ENCODE measurements at regions not wholly inside any gene's neighbourhood (a gene's known extent, or its start where the extent isn't known, plus 50 kb on each side); places are given as distances from the start of the nearest gene placed in this dataset.

DNA sequence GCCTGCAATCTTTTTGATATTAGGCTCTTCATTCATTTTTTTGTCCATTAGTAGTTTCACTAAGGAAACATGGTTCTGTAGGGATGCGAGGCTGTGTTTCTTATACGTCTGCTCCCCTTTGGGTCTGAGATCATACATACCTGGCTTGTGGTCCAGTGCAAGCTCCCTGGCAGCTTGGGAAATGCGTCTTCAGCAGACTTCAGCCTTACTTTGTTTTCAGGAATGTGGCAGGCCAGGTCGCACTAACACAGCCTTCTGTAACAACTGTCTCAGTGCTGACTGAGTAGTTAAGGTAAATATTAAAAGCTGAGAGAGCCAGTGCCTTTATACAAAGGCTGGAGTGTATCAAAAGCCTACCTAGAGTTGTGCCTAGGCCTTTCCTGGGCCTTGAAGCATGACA, 970.5 kb upstream of the EEF2KMT start:
- H3K9me3 Mint-ChIP-seq = peaks cover 6% of the 10 kb centered on the region

DNA sequence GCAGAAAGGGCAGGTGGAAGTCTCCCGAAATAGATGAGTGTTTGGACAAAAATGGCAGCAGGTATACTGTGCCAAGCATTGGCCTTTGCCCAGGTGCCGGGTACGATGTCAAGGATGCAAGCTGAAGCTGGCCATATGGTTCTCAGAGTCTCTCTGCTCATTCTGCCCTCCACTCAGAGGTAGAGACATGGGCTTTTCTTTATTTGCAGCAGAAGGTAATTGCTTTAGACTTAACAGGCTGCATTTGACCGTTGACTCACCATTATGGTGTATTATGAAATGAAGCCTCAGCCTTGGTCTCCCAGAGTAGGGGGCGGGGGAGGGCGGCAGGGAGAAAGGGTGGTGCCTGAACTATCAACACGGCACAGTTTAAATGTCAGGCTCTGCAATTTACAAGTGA, 969.1 kb upstream of the EEF2KMT start:
- H3K27me3 Mint-ChIP-seq = no peaks in the 10 kb centered on the region
- DNase-seq (ENCODE audit: low spot score in 2 of 2) (no peak), ATAC-seq (ENCODE audit: low read depth) (no peak)
- H3K36me3 Mint-ChIP-seq = no peaks in the 10 kb centered on the region
- H3K9me3 Mint-ChIP-seq = peaks cover 4% of the 10 kb centered on the region
- no peak overlapping the region for H3K4me3 Mint-ChIP-seq
- H3K27ac Mint-ChIP-seq = no peak overlapping the region
- H3K4me1 Mint-ChIP-seq = no peaks in the 10 kb centered on the region

More for the DNA sequence above, 970.5 kb upstream of the EEF2KMT start:
- no peaks in the 10 kb centered on the region for H3K4me1 Mint-ChIP-seq
- H3K27ac Mint-ChIP-seq = no peak overlapping the region
- no peak for ATAC-seq (ENCODE audit: low read depth)
- no peaks in the 10 kb centered on the region for H3K36me3 Mint-ChIP-seq
- no peaks in the 10 kb centered on the region for H3K27me3 Mint-ChIP-seq
- no peak overlapping the region for H3K4me3 Mint-ChIP-seq
- no peak for DNase-seq (ENCODE audit: low spot score in 2 of 2)

DNA sequence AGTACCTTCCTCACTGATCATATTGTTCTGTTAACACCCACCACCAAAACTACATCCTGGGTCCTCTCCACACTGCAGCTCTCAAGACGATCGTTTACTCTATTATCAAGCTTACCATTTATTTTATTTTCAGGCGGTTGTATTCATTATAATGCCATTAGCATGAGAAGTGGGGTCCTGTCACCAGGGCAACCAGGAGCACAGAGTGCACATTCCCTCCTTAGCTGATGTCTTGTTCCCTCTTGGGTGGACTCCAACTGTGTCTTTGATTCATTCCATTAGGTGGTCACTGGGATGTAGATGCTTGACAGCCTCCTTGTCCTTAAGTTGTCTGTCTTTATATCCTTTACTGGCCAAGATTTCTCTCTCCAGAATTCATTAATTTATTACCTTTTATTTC, 965.9 kb upstream of the EEF2KMT start:
- H3K4me1 Mint-ChIP-seq = no peaks in the 10 kb centered on the region
- H3K9me3 Mint-ChIP-seq = peaks cover 5% of the 10 kb centered on the region
- no peaks in the 10 kb centered on the region for H3K27me3 Mint-ChIP-seq
- no peak for DNase-seq (ENCODE audit: low spot score in 2 of 2)
- H3K27ac Mint-ChIP-seq = no peak overlapping the region
- no peaks in the 10 kb centered on the region for H3K36me3 Mint-ChIP-seq
- no peak overlapping the region for H3K4me3 Mint-ChIP-seq
- no peak for ATAC-seq (ENCODE audit: low read depth)

DNA sequence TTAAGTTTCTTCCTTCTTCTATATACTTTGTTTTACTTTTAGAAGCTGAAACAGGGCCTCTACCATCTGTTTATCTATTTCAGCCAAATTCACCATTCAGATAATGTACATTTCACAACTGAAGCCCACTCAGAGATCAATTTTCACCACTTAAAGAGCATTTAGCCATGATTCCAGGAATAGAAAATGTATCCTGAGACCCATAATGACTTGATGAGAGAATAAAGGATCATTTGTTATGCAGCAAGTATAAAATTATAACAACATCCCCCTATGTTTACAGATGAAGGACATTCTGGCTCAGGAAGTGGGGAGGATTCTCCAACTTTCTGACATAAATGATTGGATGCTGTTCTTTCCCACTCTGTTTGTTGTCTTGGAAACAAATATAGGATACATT, 962.1 kb upstream of the EEF2KMT start:
- ATAC-seq (ENCODE audit: low read depth) (no peak), DNase-seq (ENCODE audit: low spot score in 2 of 2) (no peak)
- no peak overlapping the region for H3K4me3 Mint-ChIP-seq
- H3K4me1 Mint-ChIP-seq = no peaks in the 10 kb centered on the region
- no peaks in the 10 kb centered on the region for H3K27me3 Mint-ChIP-seq
- peaks cover 7% of the 10 kb centered on the region for H3K9me3 Mint-ChIP-seq
- no peaks in the 10 kb centered on the region for H3K36me3 Mint-ChIP-seq
- no peak overlapping the region for H3K27ac Mint-ChIP-seq

DNA sequence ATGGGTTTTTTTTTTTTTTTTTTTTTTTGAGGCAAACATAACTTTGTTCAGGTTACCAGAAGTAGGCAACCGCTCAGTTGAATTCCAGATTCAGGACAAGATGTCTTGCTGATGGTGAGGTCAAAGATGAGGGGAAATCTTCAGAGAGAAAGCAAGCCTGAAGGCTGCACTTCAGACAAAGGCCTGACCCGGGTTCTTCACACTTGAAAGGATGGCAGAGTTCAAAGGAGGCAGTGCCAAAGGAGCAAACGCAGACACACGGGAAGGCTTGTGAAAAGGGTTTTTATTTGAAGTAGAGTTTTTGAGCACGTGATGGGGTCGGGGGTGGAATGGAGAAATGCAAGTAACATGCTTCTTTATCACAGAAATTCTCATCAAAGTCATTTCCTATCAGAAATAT, 960.2 kb upstream of the EEF2KMT start:
- Mint-ChIP-seq H3K9me3 (peaks cover 8% of the 10 kb centered on the region), H3K27me3 (no peaks in the 10 kb centered on the region), H3K4me3 (no peak overlapping the region), H3K4me1 (no peaks in the 10 kb centered on the region), H3K27ac (no peak overlapping the region), H3K36me3 (no peaks in the 10 kb centered on the region)
- DNase-seq (ENCODE audit: low spot score in 2 of 2) (no peak), ATAC-seq (ENCODE audit: low read depth) (no peak)

DNA sequence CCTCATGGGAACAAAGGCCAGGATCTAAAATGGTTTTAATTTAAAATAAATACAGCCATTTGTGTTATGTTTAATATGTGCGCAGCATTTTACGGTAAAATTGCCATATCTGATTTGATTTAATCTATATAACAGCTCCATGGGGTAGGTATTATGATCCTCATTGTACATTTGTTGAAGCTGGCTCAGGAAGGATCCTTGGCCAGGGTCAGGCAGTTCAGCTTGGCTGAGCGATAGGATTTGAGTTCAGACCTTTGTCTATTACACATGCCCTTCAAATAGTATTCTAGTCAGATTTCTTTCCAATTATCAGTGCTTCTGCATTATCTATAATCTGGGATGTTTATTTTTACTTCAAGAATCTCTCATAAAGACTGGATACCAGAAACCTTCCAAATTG, 950.4 kb upstream of the EEF2KMT start:
- H3K9me3 Mint-ChIP-seq = peaks cover 11% of the 10 kb centered on the region
- no peak for ATAC-seq (ENCODE audit: low read depth)
- no peaks in the 10 kb centered on the region for H3K36me3 Mint-ChIP-seq
- H3K4me1 Mint-ChIP-seq = no peaks in the 10 kb centered on the region
- no peak overlapping the region for H3K4me3 Mint-ChIP-seq
- H3K27ac Mint-ChIP-seq = no peak overlapping the region
- DNase-seq (ENCODE audit: low spot score in 2 of 2) = no peak
- H3K27me3 Mint-ChIP-seq = no peaks in the 10 kb centered on the region

DNA sequence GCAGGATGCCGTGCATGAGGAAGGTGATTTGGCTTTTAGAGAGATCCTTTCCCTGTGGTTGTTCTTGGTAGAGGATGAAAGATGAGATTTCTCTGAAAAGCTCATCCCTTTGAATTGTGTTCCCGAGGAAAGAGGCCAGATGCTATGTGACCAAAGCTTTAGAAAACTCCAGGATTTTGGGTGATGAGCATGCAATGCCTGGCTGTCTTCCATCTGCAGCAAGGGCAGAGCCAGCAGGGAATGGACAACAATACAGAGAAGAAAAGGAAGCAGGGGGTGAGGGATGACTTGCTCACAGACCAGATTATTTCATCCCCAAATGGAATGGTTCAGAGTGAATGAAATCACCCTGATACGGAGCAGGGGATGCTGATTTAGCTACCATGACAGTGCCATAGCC, 949.7 kb upstream of the EEF2KMT start:
- DNase-seq (ENCODE audit: low spot score in 2 of 2) = no peak
- H3K36me3 Mint-ChIP-seq = no peaks in the 10 kb centered on the region
- no peak for ATAC-seq (ENCODE audit: low read depth)

DNA sequence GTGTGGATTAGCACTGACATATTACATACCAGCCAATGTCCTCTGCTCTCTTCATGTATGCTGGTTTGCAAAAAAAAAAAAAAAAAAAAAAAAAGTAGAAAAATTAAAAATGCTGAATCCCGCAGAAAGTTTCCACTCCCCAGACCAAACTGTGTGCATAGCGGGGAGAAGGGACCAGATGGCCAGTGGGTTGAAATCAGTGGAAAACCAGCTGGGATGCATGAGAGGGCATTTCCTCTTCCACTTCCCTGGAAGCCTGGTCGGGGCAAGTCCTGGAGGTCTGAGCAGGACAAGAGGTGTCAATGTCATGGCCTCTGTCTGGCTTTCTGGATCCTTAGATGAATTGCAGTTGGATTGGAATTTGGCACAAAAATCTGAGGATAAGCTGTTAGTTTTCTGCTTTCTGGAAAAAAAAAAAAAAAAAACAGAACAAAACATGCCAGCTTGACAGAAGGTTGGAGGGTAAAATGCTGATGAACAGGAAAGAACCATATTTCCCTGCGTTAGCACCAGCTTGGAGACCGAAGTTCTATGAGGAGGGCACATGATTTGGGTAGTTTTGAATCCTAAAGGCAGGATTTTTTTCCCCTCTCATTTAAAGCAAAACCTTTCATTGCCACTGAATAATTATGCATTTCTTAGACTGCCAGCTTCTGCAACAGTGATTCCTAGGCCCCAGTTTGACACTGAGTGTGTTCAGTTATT, 941.5 kb upstream of the EEF2KMT start:
- no peak overlapping the region for H3K4me3 Mint-ChIP-seq
- no peak overlapping the region for H3K27ac Mint-ChIP-seq
- H3K27me3 Mint-ChIP-seq = no peaks in the 10 kb centered on the region
- no peaks in the 10 kb centered on the region for H3K36me3 Mint-ChIP-seq
- H3K4me1 Mint-ChIP-seq = no peaks in the 10 kb centered on the region
- no peak for ATAC-seq (ENCODE audit: low read depth)
- peaks cover 5% of the 10 kb centered on the region for H3K9me3 Mint-ChIP-seq
- DNase-seq (ENCODE audit: low spot score in 2 of 2) = no peak

More for the DNA sequence above, 949.7 kb upstream of the EEF2KMT start:
- Mint-ChIP-seq H3K4me3 (no peak overlapping the region), H3K4me1 (no peaks in the 10 kb centered on the region), H3K27me3 (no peaks in the 10 kb centered on the region), H3K9me3 (peaks cover 14% of the 10 kb centered on the region), H3K27ac (no peak overlapping the region)

DNA sequence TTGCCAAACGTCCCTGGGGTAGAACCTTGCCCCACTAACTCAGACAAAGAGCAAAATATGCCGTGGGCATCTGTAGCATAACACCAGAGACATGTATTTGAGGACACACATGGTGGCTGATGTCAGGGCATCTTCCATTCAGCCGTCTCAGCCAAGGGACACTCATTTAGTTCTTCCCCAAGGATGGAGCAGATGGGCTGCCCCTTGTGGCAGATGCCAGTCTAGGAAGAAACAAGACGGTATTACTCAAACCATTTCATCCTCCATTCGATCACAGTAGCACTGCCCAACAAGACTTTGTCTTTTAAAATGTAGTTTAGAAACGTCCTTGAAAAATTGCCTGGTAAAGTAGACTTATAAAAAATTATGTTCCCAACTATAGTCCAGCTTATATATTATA, 937.6 kb upstream of the EEF2KMT start:
- H3K9me3 Mint-ChIP-seq = peaks cover 2% of the 10 kb centered on the region
- no peak overlapping the region for H3K27ac Mint-ChIP-seq
- no peaks in the 10 kb centered on the region for H3K27me3 Mint-ChIP-seq
- H3K4me3 Mint-ChIP-seq = no peak overlapping the region
- ATAC-seq (ENCODE audit: low read depth) (no peak), DNase-seq (ENCODE audit: low spot score in 2 of 2) (no peak)
- no peaks in the 10 kb centered on the region for H3K4me1 Mint-ChIP-seq
- H3K36me3 Mint-ChIP-seq = no peaks in the 10 kb centered on the region

DNA sequence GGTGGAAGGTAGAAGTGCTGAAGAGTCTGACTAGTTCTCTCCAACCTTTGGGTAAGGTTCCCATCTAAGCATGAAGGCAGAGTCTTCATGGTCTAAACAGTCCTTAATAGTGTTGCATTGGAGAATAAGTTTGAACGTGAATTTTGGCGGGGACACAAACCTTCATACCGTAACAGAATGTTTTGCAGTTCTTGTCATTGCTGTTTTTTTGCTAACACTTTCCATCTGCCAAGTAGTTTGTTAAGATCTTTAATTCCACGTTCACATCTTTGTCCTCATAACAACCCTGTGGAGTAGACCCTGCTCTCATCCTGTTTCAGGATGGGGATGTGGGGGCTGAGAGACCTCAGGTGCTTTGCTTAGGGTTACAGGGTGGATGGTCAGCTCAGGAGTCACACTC, 936.9 kb upstream of the EEF2KMT start:
- Mint-ChIP-seq H3K4me3 (no peak overlapping the region), H3K27me3 (no peaks in the 10 kb centered on the region), H3K9me3 (peaks cover 2% of the 10 kb centered on the region), H3K27ac (no peak overlapping the region), H3K36me3 (no peaks in the 10 kb centered on the region), H3K4me1 (no peaks in the 10 kb centered on the region)
- ATAC-seq (ENCODE audit: low read depth) = no peak
- no peak for DNase-seq (ENCODE audit: low spot score in 2 of 2)

DNA sequence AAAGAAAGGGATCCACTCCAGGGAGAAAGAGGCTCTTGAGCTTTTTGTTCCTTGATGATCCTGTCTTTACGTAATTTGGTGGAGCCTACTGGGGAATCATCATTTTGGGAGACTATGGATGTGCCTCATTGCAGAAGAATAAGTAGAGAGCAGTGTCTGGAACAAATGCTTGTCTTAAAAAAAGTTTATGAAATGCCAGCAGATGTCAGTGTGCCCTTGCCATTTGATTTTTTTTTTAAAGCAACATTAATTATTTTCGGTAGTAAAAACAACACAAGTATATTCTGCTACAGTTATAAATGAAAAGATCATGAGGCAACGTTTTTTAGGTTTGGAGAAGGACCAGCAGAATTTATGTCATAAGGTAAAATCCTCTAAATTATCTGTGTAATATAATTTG, 934.8 kb upstream of the EEF2KMT start:
- no peak overlapping the region for H3K4me3 Mint-ChIP-seq
- no peaks in the 10 kb centered on the region for H3K27me3 Mint-ChIP-seq
- no peaks in the 10 kb centered on the region for H3K4me1 Mint-ChIP-seq
- no peaks in the 10 kb centered on the region for H3K36me3 Mint-ChIP-seq
- ATAC-seq (ENCODE audit: low read depth) (no peak), DNase-seq (ENCODE audit: low spot score in 2 of 2) (no peak)
- peaks cover 2% of the 10 kb centered on the region for H3K9me3 Mint-ChIP-seq
- H3K27ac Mint-ChIP-seq = no peak overlapping the region

DNA sequence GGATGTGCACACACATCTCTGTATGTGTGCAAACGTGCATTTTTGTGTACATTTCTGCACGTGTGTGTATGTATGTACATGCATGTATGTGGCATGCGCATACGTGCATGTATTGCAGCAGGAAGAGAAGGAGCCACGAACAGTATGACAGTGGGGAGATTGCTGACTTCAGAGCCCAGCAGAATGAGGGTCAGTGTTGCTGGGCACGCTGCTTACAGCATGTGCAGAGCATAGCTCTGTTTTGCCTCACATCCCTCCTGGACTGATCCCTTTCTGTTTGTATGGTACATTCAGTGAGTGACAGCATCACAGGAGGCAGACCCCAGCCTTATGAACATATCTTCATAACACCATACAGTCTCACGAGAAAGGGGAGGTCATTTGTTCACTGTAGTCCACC, 934.0 kb upstream of the EEF2KMT start:
- Mint-ChIP-seq H3K36me3 (no peaks in the 10 kb centered on the region), H3K9me3 (peaks cover 2% of the 10 kb centered on the region), H3K27me3 (no peaks in the 10 kb centered on the region), H3K4me1 (no peaks in the 10 kb centered on the region), H3K27ac (no peak overlapping the region), H3K4me3 (no peak overlapping the region)
- ATAC-seq (ENCODE audit: low read depth) (no peak), DNase-seq (ENCODE audit: low spot score in 2 of 2) (no peak)

DNA sequence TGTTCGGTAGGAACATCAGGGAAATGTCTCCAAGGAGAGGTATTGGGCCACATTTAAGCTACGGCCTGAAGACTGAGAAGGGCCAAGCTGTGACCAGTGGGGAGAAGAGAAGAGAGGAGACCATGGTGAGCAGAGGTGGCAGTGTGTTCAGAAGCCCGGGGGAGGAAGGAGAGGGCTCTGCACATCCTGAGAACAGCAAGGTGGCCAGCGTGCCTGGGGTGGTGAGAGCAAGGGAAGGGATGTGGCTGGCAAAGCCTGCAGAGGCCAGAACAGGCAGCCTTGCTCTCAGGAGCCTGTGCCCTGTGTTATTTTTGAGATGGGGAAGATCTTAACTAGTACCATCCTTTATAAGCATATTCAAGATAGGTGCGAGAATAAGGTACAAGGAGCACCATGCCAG, 933.5 kb upstream of the EEF2KMT start:
- Mint-ChIP-seq H3K4me3 (no peak overlapping the region), H3K27ac (no peak overlapping the region), H3K4me1 (no peaks in the 10 kb centered on the region), H3K27me3 (no peaks in the 10 kb centered on the region), H3K36me3 (no peaks in the 10 kb centered on the region), H3K9me3 (peaks cover 2% of the 10 kb centered on the region)
- ATAC-seq (ENCODE audit: low read depth) (no peak), DNase-seq (ENCODE audit: low spot score in 2 of 2) (no peak)

DNA sequence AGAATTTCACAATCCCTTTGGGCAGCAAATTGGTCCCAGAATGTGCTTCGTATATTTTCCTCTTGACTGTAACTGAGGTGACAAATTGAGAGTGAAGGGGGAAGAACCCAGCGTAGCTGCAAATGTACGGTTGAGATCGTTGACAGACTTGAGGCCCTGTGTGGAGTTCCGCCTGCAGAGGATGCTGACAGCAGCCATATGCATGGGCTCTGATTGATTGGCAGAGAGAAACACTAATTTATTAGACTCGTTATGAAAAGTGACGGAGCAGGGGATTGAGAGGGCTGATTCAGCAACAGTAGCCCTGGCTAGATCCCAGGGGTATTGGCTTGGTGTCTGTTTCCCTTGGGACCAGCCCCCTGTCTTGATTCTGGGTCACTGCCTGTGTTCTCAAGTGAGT, 930.1 kb upstream of the EEF2KMT start:
- Mint-ChIP-seq H3K27ac (no peak overlapping the region), H3K9me3 (no peaks in the 10 kb centered on the region), H3K27me3 (no peaks in the 10 kb centered on the region), H3K4me3 (no peak overlapping the region), H3K4me1 (no peaks in the 10 kb centered on the region), H3K36me3 (no peaks in the 10 kb centered on the region)
- DNase-seq (ENCODE audit: low spot score in 2 of 2) (no peak), ATAC-seq (ENCODE audit: low read depth) (no peak)

DNA sequence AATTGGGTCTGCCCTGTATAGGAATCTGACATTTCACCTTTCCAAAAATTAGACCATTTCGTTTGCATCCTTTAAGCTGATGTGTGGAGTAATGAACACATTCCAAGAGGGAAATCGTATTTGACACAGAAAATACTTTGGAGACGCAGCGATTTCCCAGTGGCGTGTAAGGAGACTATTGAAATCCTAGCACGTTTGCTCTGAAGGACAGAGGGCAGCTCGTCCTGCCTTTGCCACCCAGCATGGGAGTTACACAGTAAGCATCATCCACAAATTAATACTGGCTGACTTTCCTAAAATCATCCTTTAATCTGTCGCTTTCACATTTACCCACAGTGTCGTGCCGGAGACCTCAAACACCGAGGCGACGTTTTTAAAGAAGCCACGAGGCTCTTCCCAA, 925.9 kb upstream of the EEF2KMT start:
- Mint-ChIP-seq H3K9me3 (no peaks in the 10 kb centered on the region), H3K4me1 (no peaks in the 10 kb centered on the region), H3K4me3 (no peak overlapping the region), H3K36me3 (no peaks in the 10 kb centered on the region), H3K27ac (no peak overlapping the region), H3K27me3 (no peaks in the 10 kb centered on the region)
- DNase-seq (ENCODE audit: low spot score in 2 of 2) = no peak
- ATAC-seq (ENCODE audit: low read depth) = no peak

Measured in memory B cell (primary cell).